ENCODE measurements at regions not wholly inside any gene's neighbourhood (a gene's known extent, or its start where the extent isn't known, plus 50 kb on each side); places are given as distances from the start of the nearest gene placed in this dataset.
"Not testable (repeated sequence)": the region's sequence is repeated elsewhere in the genome, so short reads cannot be mapped to it uniquely, and the experiment has no call there.

- no peak for TF ChIP-seq CTCF (IDR thresholded peaks at IDR 0.05; ENCODE audit: low read depth, low read length)
- no peak for DNase-seq (ENCODE audit: extremely low read depth, low read depth)
These were observed 483.5 kb downstream of the BRD1 start for GRCh38 chr22:49344161-49344560.

- no peak for TF ChIP-seq CTCF (IDR thresholded peaks at IDR 0.05; ENCODE audit: low read depth, low read length)
- DNase-seq (ENCODE audit: extremely low read depth, low read depth) = no peak
These were observed 487.3 kb downstream of the BRD1 start for GRCh38 chr22:49340406-49340805.

GRCh38 chr22:49336483-49336882 lies 491.2 kb downstream of the BRD1 start:
- not testable (repeated sequence) for DNase-seq (ENCODE audit: extremely low read depth, low read depth)

- no peak for DNase-seq (ENCODE audit: extremely low read depth, low read depth)
- no peak for TF ChIP-seq CTCF (IDR thresholded peaks at IDR 0.05; ENCODE audit: low read depth, low read length)
These were observed 492.7 kb downstream of the BRD1 start for GRCh38 chr22:49334976-49335375.

GRCh38 chr22:49334449-49334789 lies 493.3 kb downstream of the BRD1 start:
- TF ChIP-seq CTCF (IDR thresholded peaks at IDR 0.05; ENCODE audit: low read depth, low read length) = no peak

GRCh38 chr22:49333206-49333605 lies 494.5 kb downstream of the BRD1 start:
- no peak for TF ChIP-seq CTCF (IDR thresholded peaks at IDR 0.05; ENCODE audit: low read depth, low read length)
- no peak for DNase-seq (ENCODE audit: extremely low read depth, low read depth)

More at GRCh38 chr22:49334449-49334789, 493.3 kb downstream of the BRD1 start:
- DNase-seq (ENCODE audit: extremely low read depth, low read depth) = no peak

GRCh38 chr22:49332691-49333090 lies 495.0 kb downstream of the BRD1 start:
- TF ChIP-seq CTCF (IDR thresholded peaks at IDR 0.05; ENCODE audit: low read depth, low read length) = no peak
- no peak for DNase-seq (ENCODE audit: extremely low read depth, low read depth)

GRCh38 chr22:49331878-49332277 lies 495.8 kb downstream of the BRD1 start:
- DNase-seq (ENCODE audit: extremely low read depth, low read depth) = no peak
- TF ChIP-seq CTCF (IDR thresholded peaks at IDR 0.05; ENCODE audit: low read depth, low read length) = no peak
